SH-SY5Y (cell line): ENCODE measurements at regions not wholly inside any gene's neighbourhood (a gene's known extent, or its start where the extent isn't known, plus 50 kb on each side); places are given as distances from the start of the nearest gene placed in this dataset.

Experiments used
- GATA2 ChIP-seq: IDR thresholded peaks from 2 replicates; pipeline ENCODE4 v1.6.1; 2011; ENCODE audit warnings: mild to moderate bottlenecking, low read depth, low read length
- GATA3 ChIP-seq: IDR thresholded peaks from 2 replicates; pipeline ENCODE4 v1.6.1; 2011; ENCODE audit warnings: low read depth, mild to moderate bottlenecking, low read length, moderate library complexity

DNA sequence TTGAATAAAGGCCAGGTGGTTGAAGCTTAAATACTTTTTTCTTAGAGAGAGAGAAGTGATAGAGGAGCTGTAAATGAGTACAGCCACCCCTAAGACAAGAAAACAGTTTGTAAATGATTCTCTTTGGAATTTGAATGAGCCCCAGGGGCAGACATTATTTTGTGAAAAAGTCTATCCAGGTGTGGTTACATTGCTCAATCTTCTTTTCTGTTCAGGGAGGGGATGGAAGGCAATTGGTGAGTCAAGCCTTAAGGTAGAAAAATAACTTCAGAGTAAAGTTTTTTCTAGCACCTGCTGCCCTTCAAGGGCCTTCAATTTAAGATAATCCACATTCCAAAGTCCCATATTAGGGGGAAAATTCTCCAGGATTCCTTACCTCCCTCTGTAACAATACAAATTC, 646.7 kb downstream of the PDHA2 start:
- TF ChIP-seq GATA3 (no peak), GATA2 (no peak)
